Esophagus muscularis mucosa (tissue), 4 donors: ENCODE measurements at regions not wholly inside any gene's neighbourhood (a gene's known extent, or its start where the extent isn't known, plus 50 kb on each side); places are given as distances from the start of the nearest gene placed in this dataset.

ENCODE experiments used
- DNase-seq: peaks from one replicate; pipeline ENCODE4 v3.0.0-alpha.2; 2017; ENCODE audit errors: extremely low spot score
- H3K27ac ChIP-seq, 4 donors: fragments of 200-600 bp; sonication (generic); replicated peaks in 1 of 4; 1 replicate in 3 of 4; 2 replicates in 1 of 4; pipeline ENCODE4 v1.5.1; 2016 to 2019; ENCODE audit warnings: mild to moderate bottlenecking in 1 of 4
- H3K27me3 ChIP-seq, 4 donors: fragments of 200-600 bp; sonication (generic); one replicate each; pipeline versions ENCODE4 v1.5.1 to v1.6.0; 2016 to 2019
- H3K36me3 ChIP-seq, 4 donors: fragments of 200-600 bp; sonication (generic); one replicate each; pipeline ENCODE4 v1.5.1; 2016 to 2019
- H3K4me1 ChIP-seq, 4 donors: fragments of 200-600 bp; sonication (generic); one replicate each; pipeline ENCODE4 v1.5.1; 2016 to 2019
- H3K4me3 ChIP-seq, 4 donors: fragments of 200-600 bp; sonication (generic); 1 replicate in 2 of 4; 2 replicates in 2 of 4; pipeline ENCODE4 v1.5.1; 2016 to 2019; ENCODE audit warnings: mild to moderate bottlenecking in 4 of 4, moderate library complexity in 1 of 4
- H3K9me3 ChIP-seq, 4 donors: fragments of 200-600 bp; sonication (generic); 1 replicate in 3 of 4; 2 replicates in 1 of 4; pipeline ENCODE4 v1.5.1; 2016 to 2019
- EP300 ChIP-seq: sonication (generic); formaldehyde crosslinking; IDR thresholded peaks from one replicate; pipeline ENCODE4 v1.6.1; 2017; ENCODE audit warnings: antibody characterized with exemption
- POLR2A ChIP-seq: fragments of 450-650 bp; IDR thresholded peaks from one replicate; pipeline ENCODE4 v1.6.1; 2017; ENCODE audit warnings: antibody characterized with exemption, moderate library complexity, mild to moderate bottlenecking, low read depth
- POLR2AphosphoS5 ChIP-seq, 2 donors: sonication (generic); formaldehyde crosslinking; IDR thresholded peaks; one replicate each; pipeline ENCODE4 v1.6.1; 2017; ENCODE audit warnings: antibody characterized with exemption in 2 of 2
- WGBS: methylation state at CpG from one replicate; pipeline ENCODE4 v1.1.5; 2018; 5-methylcytosine and 5-hydroxymethylcytosine counted together
- intact Hi-C: fragments of 100-400 bp; cut with DNase I; formaldehyde crosslinking; loops from one replicate; pipeline ENCODE4 v1.15.1; 2023
- TF ChIP-seq, protein P1 (sequence below), 3 experiments: fragments of 200-600 bp in 2 of 3; fragments of 450-650 bp in 1 of 3; sonication (generic) in 2 of 3; IDR thresholded peaks; one replicate each; pipeline ENCODE4 v1.5.1; 2017 to 2019; ENCODE audit warnings: antibody characterized with exemption in 3 of 3, mild to moderate bottlenecking in 2 of 3, moderate library complexity in 1 of 3

DNA sequence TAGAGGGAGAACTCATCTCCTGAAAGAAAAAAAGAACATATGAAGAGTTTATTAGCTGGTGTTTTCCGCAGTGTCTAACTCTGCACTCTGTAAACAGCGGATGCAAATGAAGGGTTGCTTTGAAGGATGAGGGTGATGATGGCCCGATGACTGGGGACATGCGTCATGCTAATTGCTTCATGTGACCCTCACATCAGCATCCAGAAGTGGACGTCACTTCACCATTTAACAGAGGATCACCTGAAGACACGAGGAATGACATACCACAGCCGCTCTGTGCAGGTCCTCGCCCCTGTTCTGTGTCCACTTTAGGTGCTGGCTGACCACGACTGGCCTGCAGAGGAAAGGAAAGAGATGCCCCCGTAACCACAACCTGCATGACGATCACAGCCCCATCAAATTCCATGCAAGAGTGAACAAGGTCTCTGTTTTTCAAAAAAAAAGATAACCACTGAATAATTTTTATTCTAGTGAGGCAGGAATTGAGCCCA is 82.9 kb downstream of the KLF6 start:
- Histone ChIP-seq H3K36me3 (no peaks in the 10 kb centered on the region), H3K27me3 (no peaks in the 10 kb centered on the region), H3K4me3 (no peak overlapping the region), H3K4me1 (peaks cover 0 to 8% (median 0%) of the 10 kb centered on the region in 4 donors), H3K27ac (no peak overlapping the region), H3K9me3 (no peaks in the 10 kb centered on the region)
- no peak for DNase-seq
- WGBS = 91% methylated on average over 11 of the region's 11 CpGs
- TF ChIP-seq POLR2A = no peak
- TF ChIP-seq EP300 = no peak
- TF ChIP-seq POLR2AphosphoS5 (IDR thresholded peaks at IDR 0.05) = no peak
- TF ChIP-seq, protein P1, sequence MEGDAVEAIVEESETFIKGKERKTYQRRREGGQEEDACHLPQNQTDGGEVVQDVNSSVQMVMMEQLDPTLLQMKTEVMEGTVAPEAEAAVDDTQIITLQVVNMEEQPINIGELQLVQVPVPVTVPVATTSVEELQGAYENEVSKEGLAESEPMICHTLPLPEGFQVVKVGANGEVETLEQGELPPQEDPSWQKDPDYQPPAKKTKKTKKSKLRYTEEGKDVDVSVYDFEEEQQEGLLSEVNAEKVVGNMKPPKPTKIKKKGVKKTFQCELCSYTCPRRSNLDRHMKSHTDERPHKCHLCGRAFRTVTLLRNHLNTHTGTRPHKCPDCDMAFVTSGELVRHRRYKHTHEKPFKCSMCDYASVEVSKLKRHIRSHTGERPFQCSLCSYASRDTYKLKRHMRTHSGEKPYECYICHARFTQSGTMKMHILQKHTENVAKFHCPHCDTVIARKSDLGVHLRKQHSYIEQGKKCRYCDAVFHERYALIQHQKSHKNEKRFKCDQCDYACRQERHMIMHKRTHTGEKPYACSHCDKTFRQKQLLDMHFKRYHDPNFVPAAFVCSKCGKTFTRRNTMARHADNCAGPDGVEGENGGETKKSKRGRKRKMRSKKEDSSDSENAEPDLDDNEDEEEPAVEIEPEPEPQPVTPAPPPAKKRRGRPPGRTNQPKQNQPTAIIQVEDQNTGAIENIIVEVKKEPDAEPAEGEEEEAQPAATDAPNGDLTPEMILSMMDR (IDR thresholded peaks at IDR 0.05) = no peak
- intact Hi-C loops = no loop called here

- WGBS = 100% methylated on average over 1 of the region's 1 CpG
- no peak for DNase-seq
- TF ChIP-seq, protein P1 (IDR thresholded peaks at IDR 0.05) = no peak
- no peak for TF ChIP-seq POLR2AphosphoS5 (IDR thresholded peaks at IDR 0.05)
- no peak for TF ChIP-seq EP300
- no peak for TF ChIP-seq POLR2A
Observed at GRCh38 chr10:3701491-3701890, 83.5 kb downstream of the KLF6 start.

DNA sequence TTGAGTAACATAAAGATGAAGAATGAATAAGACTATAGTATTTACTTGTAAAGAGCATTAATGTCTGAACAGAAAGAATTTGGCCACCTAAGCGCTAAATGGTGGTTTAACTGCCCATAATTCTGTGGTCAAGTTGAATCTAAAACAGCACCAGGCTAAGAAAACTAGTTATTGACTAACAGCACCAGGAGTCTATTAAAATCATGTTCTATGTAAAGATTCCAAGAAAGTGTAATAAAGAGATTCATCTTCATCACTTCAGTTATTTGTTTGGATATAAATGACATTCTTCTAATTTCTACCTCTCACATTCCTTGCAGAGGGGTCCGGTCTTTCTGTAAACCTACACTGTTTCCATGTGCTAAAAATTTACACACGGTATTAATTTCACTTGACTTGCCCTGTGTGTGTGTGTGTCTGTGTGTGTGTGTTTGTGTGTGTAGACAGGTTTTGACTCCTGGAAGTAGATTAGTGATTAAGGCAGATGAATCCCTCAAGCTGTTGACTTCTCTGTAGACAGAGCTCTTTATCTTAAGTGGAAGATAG is 84.4 kb downstream of the KLF6 start:
- H3K9me3 ChIP-seq = no peaks in the 10 kb centered on the region
- H3K27me3 ChIP-seq = no peaks in the 10 kb centered on the region
- no peak overlapping the region for H3K4me3 ChIP-seq
- peaks cover 0 to 8% (median 0%) of the 10 kb centered on the region in 4 donors for H3K4me1 ChIP-seq
- DNase-seq = no peak
- WGBS = 46% methylated on average over 3 of the region's 3 CpGs
- H3K27ac ChIP-seq = no peak overlapping the region
- H3K36me3 ChIP-seq = no peaks in the 10 kb centered on the region
- intact Hi-C loops = no loop called here
- no peak for TF ChIP-seq POLR2A
- TF ChIP-seq EP300 = no peak
- TF ChIP-seq POLR2AphosphoS5 (IDR thresholded peaks at IDR 0.05) = no peak
- TF ChIP-seq, protein P1 (IDR thresholded peaks at IDR 0.05) = no peak

More at GRCh38 chr10:3701491-3701890, 83.5 kb downstream of the KLF6 start:
- H3K27ac ChIP-seq = no peak overlapping the region
- H3K36me3 ChIP-seq = no peaks in the 10 kb centered on the region
- no peaks in the 10 kb centered on the region for H3K27me3 ChIP-seq
- no peak overlapping the region for H3K4me3 ChIP-seq
- peaks cover 0 to 8% (median 0%) of the 10 kb centered on the region in 4 donors for H3K4me1 ChIP-seq
- intact Hi-C loops = no loop called here
- H3K9me3 ChIP-seq = no peaks in the 10 kb centered on the region

DNA sequence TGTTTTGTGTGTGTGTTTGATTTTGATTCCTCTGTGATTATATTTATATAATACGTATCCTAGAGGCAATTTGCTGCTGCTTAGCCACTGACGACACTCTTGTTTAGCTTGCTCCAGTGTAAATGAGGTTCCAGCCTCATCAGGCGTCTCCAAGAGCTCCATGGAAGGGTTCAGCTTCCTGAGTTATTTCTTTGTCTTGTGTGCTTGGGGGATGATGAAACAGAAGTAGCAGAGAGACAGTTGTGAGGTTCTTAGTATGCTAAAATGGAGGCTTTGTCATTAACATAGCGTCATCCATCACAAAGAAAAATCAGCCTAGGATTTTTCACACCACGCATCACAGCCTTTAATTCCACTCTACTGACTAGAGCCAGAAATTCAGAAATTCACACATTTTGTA is 85.1 kb downstream of the KLF6 start:
- 94% methylated on average over 5 of the region's 5 CpGs for WGBS
- H3K27me3 ChIP-seq = no peaks in the 10 kb centered on the region
- no peaks in the 10 kb centered on the region for H3K9me3 ChIP-seq
- TF ChIP-seq POLR2A (no peak), EP300 (no peak)
- TF ChIP-seq, protein P1 (IDR thresholded peaks at IDR 0.05) = no peak
- H3K4me1 ChIP-seq = peaks cover 0 to 8% (median 0%) of the 10 kb centered on the region in 4 donors
- H3K27ac ChIP-seq = no peak overlapping the region
- intact Hi-C loops = no loop called here
- H3K4me3 ChIP-seq = no peak overlapping the region
- no peak for DNase-seq
- no peaks in the 10 kb centered on the region for H3K36me3 ChIP-seq

- DNase-seq = peak; percentile 60
- TF ChIP-seq POLR2AphosphoS5 (IDR thresholded peaks at IDR 0.05) (no peak), POLR2A (no peak), EP300 (no peak)
- TF ChIP-seq, protein P1 (IDR thresholded peaks at IDR 0.05) = no peak
- H3K27ac ChIP-seq = no peak overlapping the region
- intact Hi-C loops = no loop called here
- no peak overlapping the region for H3K4me3 ChIP-seq
- H3K4me1 ChIP-seq = peaks cover 0 to 8% (median 0%) of the 10 kb centered on the region in 4 donors
- no peaks in the 10 kb centered on the region for H3K36me3 ChIP-seq
- no peaks in the 10 kb centered on the region for H3K9me3 ChIP-seq
- H3K27me3 ChIP-seq = no peaks in the 10 kb centered on the region
- whole genome bisulfite sequencing = 100% methylated on average over 1 of the region's 1 CpG
Observed at GRCh38 chr10:3698312-3698711, 86.7 kb downstream of the KLF6 start.
